ENCODE measurements at regions not wholly inside any gene's neighbourhood (a gene's known extent, or its start where the extent isn't known, plus 50 kb on each side); places are given as distances from the start of the nearest gene placed in this dataset.

GRCh38 chr4:179755322-179755721 is 2313.1 kb upstream of the AGA start:
- TF ChIP-seq CTCF (IDR thresholded peaks at IDR 0.05; ENCODE audit: low read depth, low read length, missing control alignments): no peak
- in situ Hi-C loops (cut with HindIII; ENCODE audit: low sequenced_read_pairs): no loop called here
- H3K4me3 ChIP-seq (ENCODE audit: low read depth, low read length): no peak overlapping the region
- DNase-seq (ENCODE audit: low read depth): no peak

GRCh38 chr4:179757641-179758040 is 2315.4 kb upstream of the AGA start:
- in situ Hi-C loops (cut with HindIII; ENCODE audit: low sequenced_read_pairs): no loop called here
- no peak for DNase-seq (ENCODE audit: low read depth)
- no peak for TF ChIP-seq CTCF (IDR thresholded peaks at IDR 0.05; ENCODE audit: low read depth, low read length, missing control alignments)
- no peak overlapping the region for H3K4me3 ChIP-seq (ENCODE audit: low read depth, low read length)

GRCh38 chr4:179762840-179763239 is 2320.6 kb upstream of the AGA start:
- H3K4me3 ChIP-seq (ENCODE audit: low read depth, low read length): no peak overlapping the region
- in situ Hi-C loops (cut with HindIII; ENCODE audit: low sequenced_read_pairs): no loop called here
- no peak for DNase-seq (ENCODE audit: low read depth)
- no peak for TF ChIP-seq CTCF (IDR thresholded peaks at IDR 0.05; ENCODE audit: low read depth, low read length, missing control alignments)

- in situ Hi-C loops (cut with HindIII; ENCODE audit: low sequenced_read_pairs): no loop called here
These were observed 2324.7 kb upstream of the AGA start for GRCh38 chr4:179766938-179767337.

GRCh38 chr4:179768996-179769395 is 2326.8 kb upstream of the AGA start:
- TF ChIP-seq CTCF (IDR thresholded peaks at IDR 0.05; ENCODE audit: low read depth, low read length, missing control alignments): no peak
- in situ Hi-C loops (cut with HindIII; ENCODE audit: low sequenced_read_pairs): no loop called here
- no peak for DNase-seq (ENCODE audit: low read depth)
- H3K4me3 ChIP-seq (ENCODE audit: low read depth, low read length): no peak overlapping the region

More at GRCh38 chr4:179766938-179767337, 2324.7 kb upstream of the AGA start:
- H3K4me3 ChIP-seq (ENCODE audit: low read depth, low read length): no peak overlapping the region
- no peak for TF ChIP-seq CTCF (IDR thresholded peaks at IDR 0.05; ENCODE audit: low read depth, low read length, missing control alignments)
- DNase-seq (ENCODE audit: low read depth): no peak

- no peak for TF ChIP-seq CTCF (IDR thresholded peaks at IDR 0.05; ENCODE audit: low read depth, low read length, missing control alignments)
- no peak for DNase-seq (ENCODE audit: low read depth)
- in situ Hi-C loops (cut with HindIII; ENCODE audit: low sequenced_read_pairs): no loop called here
- H3K4me3 ChIP-seq (ENCODE audit: low read depth, low read length): no peak overlapping the region
These were observed 2355.5 kb upstream of the AGA start for GRCh38 chr4:179797738-179798137.

GRCh38 chr4:179803857-179804256 is 2361.6 kb upstream of the AGA start:
- TF ChIP-seq CTCF (IDR thresholded peaks at IDR 0.05; ENCODE audit: low read depth, low read length, missing control alignments): no peak
- in situ Hi-C loops (cut with HindIII; ENCODE audit: low sequenced_read_pairs): no loop called here
- DNase-seq (ENCODE audit: low read depth): no peak
- no peak overlapping the region for H3K4me3 ChIP-seq (ENCODE audit: low read depth, low read length)

Data from astrocyte of the cerebellum (primary cell).